AG20443 (cell line): ENCODE measurements at regions not wholly inside any gene's neighbourhood (a gene's known extent, or its start where the extent isn't known, plus 50 kb on each side); places are given as distances from the start of the nearest gene placed in this dataset.
A peak's percentile ranks its signal among the peaks of the same experiment; 100 is the strongest.

ENCODE experiments used
- DNase-seq: peaks from one replicate; pipeline ENCODE4 v3.0.0; 2012; ENCODE audit warnings: low spot score, mixed read lengths

DNA sequence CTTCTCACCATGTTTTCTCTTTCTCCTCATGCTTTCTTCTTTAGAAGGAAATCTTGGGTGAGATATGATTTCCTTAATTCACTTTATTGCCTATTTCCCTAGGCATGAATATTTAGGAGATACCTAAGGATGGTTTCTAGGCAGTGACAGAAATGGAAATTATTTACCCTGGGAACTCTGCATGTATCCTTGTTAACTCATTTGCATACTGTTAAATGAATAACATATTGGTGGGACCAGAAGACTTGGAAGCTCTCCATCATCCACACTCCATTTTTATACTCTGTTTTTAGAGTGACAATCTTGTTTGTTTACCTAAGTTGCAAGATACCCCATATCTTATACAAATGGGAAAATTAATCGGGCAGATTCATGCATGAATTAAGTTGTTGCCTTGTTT lies 285.7 kb downstream of the RNF144B start:
- no peak for DNase-seq

GRCh38 chr6:18674346-18674745 lies 287.2 kb downstream of the RNF144B start:
- no peak for DNase-seq

DNA sequence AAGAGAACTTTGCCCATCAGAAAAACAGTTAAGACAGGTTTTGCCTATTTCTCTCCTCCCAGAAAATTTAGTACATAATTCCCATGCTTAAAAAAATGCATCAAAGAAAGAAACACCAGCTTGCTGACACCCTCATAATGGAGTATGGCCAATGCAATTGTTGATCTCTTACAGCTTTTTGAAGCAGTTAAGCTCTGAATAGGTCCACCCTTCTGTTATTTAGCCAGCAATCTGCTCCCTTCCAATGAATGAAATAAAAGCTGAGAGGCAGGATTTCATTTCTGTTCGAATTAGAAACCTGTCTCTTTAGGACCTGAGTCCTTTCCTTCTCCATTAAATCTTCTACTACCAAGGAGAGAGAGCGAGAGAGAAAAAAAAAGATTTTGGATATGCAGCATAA lies 288.7 kb downstream of the RNF144B start:
- DNase-seq = no peak

DNA sequence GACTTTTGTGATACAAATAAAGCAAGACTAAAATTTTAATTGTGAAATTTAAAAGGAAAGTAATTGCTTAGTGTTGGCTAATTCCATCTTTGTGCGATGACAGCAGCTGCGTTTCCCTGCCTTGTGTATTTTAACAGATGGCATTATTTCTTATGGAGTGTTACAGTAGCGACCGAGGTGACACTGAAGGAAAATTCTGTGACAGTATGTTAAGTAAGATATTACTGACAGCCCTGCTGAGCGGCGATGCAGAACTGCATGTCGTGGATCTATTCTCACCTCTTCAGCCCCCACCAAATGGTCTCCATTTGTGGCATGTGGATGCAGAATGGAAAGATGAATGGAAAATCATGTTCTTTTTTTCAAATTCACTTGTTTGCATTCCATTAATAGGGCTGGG lies 289.4 kb downstream of the RNF144B start:
- no peak for DNase-seq

GRCh38 chr6:18680842-18681241 lies 293.7 kb downstream of the RNF144B start:
- DNase-seq = no peak

GRCh38 chr6:18681832-18682503 lies 294.8 kb downstream of the RNF144B start:
- no peak for DNase-seq

DNA sequence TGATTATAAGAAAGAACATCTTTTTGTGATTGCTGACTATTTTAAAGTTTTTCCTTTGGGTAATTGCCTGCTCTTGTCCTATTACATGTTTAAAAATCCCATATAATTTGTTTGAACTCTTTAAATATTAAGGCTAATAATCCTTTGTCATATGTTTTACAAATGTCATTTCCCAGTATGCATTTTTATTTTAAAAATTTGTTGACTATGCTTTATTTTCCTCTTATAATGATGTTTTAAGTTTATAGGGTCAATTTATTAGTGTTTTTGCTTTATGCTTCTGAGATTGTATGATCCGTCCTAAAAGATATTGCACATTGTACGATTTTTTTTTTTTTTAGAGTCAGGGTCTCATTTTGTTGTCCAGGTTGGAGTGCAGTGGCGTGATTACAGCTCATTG lies 297.2 kb downstream of the RNF144B start:
- DNase-seq = no peak

DNA sequence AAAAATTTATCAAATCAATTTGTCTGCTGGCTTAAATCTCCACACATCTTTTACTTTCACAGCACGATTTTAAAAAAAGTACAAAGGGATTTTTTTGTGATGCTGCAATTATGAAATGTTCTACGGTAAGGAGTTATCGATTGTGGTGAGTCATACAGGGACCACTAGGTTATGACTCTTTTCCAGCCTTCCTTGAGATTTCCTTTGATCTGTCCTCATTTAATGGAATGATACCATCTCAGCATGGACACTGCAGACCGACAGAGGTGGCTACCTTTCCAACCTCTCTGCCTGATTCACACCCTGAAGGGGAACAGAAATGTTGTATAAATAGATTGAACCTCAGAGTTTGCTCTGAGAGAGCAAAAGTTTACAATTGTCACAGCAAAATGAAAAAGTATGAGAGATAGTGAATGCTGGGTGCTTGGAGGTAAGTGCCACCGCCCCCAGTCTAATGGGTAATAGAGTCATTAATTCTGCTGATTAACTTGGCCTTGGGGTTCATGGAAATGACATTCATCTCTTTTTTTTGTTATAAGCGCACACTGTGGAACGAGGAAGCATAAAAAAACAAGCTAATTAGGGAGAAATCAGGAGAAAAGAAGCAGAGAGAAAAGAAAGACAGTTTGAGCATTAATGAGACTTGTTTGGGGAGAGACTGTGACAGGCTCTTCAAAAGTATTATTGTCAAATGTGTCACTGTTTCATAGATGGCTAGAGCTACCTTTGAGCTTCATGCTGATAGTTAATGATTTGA lies 306.0 kb downstream of the RNF144B start:
- no peak for DNase-seq

DNA sequence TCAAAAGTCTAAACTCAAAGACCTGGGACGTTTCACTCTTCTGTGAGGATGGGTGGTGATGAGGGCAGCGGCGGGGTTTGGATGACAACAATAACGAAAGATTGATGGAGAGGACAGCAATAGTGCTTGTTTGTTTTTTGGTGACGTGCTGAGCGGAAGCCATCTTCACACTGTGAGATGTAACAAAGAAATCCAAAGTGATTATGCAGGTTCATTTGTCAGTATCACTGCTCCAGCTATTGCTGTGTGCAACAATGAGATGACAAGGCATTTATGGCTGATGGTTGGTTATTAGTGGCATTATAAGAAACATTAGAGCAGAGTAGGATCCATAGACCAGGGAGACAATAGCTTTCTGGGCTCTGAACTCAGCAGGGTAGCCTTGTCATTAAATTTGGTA lies 306.7 kb downstream of the RNF144B start:
- DNase-seq = no peak

DNA sequence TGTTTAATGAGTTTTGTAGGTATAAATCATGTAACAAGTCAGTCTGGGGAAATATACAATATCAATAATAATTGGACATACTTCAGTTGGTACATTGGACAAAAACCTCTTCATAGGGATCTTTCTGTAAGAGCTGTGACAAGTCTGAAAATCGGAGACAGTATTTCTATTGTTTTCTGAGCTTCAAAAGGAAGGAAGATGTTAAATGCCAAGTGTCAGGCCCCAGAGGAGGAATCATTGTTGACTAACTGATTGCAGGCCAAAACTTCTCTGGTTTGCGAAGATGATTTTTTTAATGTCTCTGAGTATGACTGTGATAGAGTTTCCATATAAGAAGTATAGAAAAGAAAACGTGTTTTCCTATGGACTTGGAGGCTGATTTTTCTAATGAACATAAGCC lies 316.4 kb downstream of the RNF144B start:
- no peak for DNase-seq

DNA sequence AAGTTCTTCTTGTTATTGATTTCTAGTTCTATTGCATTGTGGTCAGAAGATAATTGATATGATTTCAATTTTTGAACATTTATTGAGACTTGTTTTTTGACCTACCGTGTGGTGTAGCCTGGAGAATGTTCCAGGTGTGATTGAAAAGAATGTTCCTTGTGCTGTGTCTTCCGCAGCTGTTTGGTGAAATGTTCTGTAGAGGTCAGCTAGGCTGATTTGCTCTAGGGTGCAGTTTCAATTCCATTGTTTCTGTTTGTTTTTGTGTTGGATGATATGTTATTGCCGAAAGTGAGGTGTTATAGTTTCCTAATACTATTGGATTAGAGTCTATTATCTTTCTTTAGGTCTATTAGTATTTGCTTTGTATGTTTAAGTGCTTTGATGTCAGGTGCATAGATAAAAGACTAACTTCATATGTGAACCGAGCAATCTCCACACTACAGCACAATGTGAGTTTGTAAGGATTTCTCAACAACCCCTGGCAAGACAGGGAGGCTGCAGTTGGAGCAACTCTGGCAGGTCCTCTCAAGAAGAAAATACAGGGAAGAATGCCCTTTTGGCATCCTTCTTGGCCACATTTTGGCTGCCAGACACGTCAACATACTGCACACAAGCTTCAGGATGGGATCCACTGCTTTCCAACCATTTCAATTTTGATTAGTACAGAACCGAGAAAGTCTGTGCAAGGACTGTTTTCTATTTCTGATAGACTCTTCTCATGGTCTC lies 320.7 kb downstream of the RNF144B start:
- no peak for DNase-seq

- DNase-seq = no peak
These were observed 325.4 kb downstream of the RNF144B start for GRCh38 chr6:18712595-18712994.

- no peak for DNase-seq
These were observed 332.9 kb downstream of the RNF144B start for GRCh38 chr6:18720075-18720474.

DNA sequence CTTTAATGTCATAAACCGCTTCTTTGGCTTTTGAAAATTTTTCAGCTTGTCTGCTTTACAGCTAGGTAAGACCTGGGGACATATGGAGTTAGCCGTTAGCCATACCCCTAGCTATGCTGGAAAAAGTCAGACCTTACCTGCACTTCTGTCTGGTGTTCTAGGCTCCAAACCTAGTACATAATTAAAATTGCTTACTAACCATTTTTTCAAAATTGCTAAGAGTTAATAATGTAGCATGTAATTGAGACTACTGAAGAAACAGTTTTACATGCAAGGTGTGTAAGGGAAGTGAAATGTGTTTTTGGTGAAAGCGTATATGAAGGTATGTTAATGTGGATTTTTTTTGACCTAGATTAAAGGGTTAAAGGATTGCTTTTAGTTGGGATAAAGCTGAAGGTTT lies 336.9 kb downstream of the RNF144B start:
- no peak for DNase-seq

- DNase-seq = no peak
These were observed 338.3 kb downstream of the RNF144B start for GRCh38 chr6:18725449-18725848.

DNA sequence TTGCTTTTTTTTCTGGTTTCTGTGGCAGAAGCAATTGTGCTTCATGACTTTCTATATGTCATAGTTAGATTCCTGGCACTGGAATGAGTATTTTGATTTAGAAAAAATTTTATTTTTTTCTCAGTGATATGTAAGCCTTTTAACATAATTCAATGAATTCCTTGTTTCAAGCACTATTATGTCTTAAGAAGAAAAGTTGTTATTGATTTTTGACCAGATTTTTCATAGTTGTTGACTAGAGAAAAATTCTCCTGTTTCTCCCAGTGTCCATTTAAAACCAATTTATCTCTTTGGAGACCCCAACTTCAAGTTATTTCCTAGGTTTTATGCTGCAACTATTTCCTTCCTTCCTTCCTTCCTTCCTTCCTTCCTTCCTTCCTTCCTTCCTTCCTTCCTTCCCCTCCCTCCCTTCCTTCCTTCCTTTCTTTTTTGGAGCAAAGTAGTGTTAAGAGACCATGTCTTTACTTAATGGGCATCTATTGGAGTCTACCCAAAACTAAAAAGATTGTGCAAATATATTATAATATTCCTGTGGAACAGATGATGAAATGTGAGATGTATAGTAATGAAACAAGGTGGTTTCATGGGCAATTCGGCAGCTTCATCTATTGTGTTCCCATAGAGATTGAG lies 346.9 kb downstream of the RNF144B start:
- DNase-seq = no peak

DNA sequence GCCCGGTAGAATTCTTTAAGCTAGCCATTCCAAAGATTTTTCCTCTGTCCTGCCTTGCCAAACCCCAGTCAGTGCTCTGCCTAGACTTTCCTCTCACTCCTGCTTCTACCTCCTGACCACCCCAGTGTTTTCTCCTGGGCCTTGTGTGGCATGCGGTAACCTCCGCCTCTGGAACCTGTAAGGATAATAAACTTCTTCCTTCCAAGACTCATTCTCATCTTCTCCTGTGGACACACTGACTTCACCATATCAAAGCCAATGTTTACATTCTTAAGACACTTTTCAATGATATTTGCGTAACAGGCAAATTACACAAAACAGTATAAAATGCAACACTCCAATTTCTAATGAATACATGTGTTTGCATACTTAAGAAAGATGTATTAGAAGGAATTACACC lies 354.6 kb downstream of the RNF144B start:
- DNase-seq = no peak

DNA sequence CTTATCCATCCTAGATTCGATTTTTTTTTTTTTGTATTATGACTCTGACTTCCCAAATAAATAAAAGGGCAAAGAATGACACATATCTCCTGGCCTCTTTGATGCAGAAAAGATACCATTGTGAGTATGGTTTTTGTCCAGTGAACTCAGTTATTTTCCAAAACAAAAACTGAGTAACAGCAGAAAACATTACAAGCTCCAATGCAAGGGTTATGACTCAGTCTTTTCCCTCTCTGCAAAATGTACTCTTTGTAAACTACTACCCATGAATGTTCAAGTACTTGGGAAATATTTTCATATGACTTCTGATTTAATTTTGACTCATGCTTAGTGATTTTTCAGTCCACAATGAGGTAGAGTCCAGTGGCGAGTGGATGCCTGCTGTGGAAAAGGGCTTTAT lies 355.3 kb downstream of the RNF144B start:
- DNase-seq = peak; percentile 30

GRCh38 chr6:18746727-18747126 lies 359.6 kb downstream of the RNF144B start:
- DNase-seq = no peak

DNA sequence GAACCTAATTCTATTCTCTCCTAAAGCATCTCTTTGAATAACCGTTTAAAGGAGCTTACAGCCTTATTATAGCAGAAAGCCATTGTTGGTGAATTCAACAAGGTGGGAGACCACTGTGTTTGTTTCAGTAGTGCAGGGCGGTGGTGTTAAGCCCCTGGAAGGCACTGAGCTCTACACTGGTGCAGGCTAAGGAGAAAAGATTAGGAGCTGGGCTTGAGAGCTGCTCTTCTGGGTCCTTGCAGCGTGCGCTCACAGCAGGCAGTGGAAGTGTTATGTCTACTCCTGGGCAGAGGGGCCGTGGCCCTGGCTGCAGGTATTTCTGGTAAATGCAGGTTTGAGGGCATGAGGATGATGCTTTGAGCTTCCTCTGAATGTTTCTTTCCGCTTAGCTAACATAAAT lies 361.2 kb downstream of the RNF144B start:
- DNase-seq = no peak

DNA sequence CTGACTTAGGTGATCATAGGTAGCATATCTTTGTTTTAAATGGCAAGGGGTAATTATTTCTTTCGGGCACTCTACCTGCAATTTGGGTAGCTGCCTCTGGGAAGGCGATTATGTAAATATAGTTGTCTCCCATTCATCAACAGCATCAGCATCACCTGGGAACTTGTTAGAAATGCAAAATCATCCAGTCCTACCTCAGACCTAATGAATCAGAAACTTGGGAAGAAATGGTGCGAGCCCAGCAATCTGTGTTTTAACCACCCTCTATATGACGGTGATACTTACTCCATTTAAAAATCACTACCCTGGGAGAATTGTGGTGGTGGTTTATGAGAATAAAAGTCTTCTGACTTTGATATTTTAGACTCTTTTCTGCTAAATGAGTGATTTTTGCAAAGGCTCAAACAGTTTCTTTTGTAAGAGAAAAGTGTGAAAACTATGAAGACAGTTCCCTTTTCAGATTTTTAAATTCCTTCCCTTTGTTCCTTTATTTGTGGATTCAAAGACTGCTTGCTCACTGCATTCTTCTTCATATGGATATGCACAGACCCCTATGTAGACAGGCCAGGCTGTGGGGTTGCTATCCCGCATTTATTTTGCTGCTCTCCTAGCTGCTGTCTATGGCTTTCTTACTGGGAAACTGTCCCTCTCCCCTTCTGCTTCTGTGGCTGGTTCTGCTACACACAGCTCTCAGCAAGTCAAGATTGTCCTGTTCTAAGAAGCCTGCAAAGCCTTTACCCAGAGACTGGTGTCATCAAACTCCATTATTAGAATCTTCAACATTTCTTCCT lies 365.3 kb downstream of the RNF144B start:
- no peak for DNase-seq

DNA sequence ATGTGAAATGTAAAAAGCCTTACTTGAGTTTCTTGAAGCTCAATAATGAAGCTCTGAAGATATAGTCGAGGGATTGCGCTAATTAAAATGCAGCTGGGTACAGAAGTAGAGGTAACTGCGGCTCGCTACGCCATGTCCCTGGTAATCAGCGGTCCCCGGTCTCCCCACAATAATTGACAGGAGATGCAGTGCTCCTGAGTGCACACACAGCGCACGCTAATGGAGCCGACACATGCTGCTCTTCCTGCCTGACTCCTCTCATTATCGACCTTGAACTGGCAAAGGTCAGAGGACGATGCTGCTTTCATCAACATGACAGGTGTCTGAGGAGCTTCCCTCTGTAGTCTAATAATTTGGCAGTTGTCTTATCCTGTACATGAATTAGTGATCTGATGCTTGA lies 365.9 kb downstream of the RNF144B start:
- DNase-seq = no peak
